GM19328 (cell line): ENCODE measurements at regions not wholly inside any gene's neighbourhood (a gene's known extent, or its start where the extent isn't known, plus 50 kb on each side); places are given as distances from the start of the nearest gene placed in this dataset.
A peak's percentile ranks its signal among the peaks of the same experiment; 100 is the strongest.
"Not testable (repeated sequence)": the region's sequence is repeated elsewhere in the genome, so short reads cannot be mapped to it uniquely, and the experiment has no call there.

ENCODE experiments used
- ATAC-seq: cut with Tn5 transposase; IDR thresholded peaks from one replicate; pipeline ENCODE4 v1.9.1; 2021; ENCODE audit warnings: mild to moderate bottlenecking, moderate library complexity; ENCODE audit not compliant: unreplicated experiment

GRCh38 chr18:35822413-35822812, 150.1 kb upstream of the RMP24 start:
- no peak for ATAC-seq

- ATAC-seq = no peak
Observed at GRCh38 chr18:35826477-35826876, 146.0 kb upstream of the RMP24 start.

- no peak for ATAC-seq
Observed at GRCh38 chr18:35827275-35827902, 145.1 kb upstream of the RMP24 start.

GRCh38 chr18:35827903-35828275, 144.6 kb upstream of the RMP24 start:
- ATAC-seq = no peak

GRCh38 chr18:35828591-35828990, 143.9 kb upstream of the RMP24 start:
- no peak for ATAC-seq

GRCh38 chr18:35835366-35835765, 137.1 kb upstream of the RMP24 start:
- ATAC-seq = no peak

GRCh38 chr18:35835833-35836232, 136.6 kb upstream of the RMP24 start:
- ATAC-seq = peak; percentile 97

GRCh38 chr18:35836932-35837331, 135.5 kb upstream of the RMP24 start:
- no peak for ATAC-seq

GRCh38 chr18:35837922-35838496, 134.5 kb upstream of the RMP24 start:
- no peak for ATAC-seq

GRCh38 chr18:35841283-35841682, 131.2 kb upstream of the RMP24 start:
- no peak for ATAC-seq

- ATAC-seq = no peak
Observed at GRCh38 chr18:35842536-35842935, 129.9 kb upstream of the RMP24 start.

- not testable (repeated sequence) for ATAC-seq
Observed at GRCh38 chr18:35848321-35848720, 124.2 kb upstream of the RMP24 start.

- ATAC-seq = not testable (repeated sequence)
Observed at GRCh38 chr18:35849241-35849640, 123.2 kb upstream of the RMP24 start.

- ATAC-seq = no peak
Observed at GRCh38 chr18:35851286-35851970, 121.1 kb upstream of the RMP24 start.

- no peak for ATAC-seq
Observed at GRCh38 chr18:35852786-35853185, 119.7 kb upstream of the RMP24 start.

- no peak for ATAC-seq
Observed at GRCh38 chr18:35854095-35854494, 118.4 kb upstream of the RMP24 start.

GRCh38 chr18:35856178-35856577, 116.3 kb upstream of the RMP24 start:
- no peak for ATAC-seq

- not testable (repeated sequence) for ATAC-seq
Observed at GRCh38 chr18:35856721-35857120, 115.8 kb upstream of the RMP24 start.

GRCh38 chr18:35857581-35857980, 114.9 kb upstream of the RMP24 start:
- not testable (repeated sequence) for ATAC-seq

- ATAC-seq = no peak
Observed at GRCh38 chr18:35861367-35862118, 110.9 kb upstream of the RMP24 start.

GRCh38 chr18:35862119-35862640, 110.3 kb upstream of the RMP24 start:
- no peak for ATAC-seq
